HEK293 (cell line): ENCODE measurements at regions not wholly inside any gene's neighbourhood (a gene's known extent, or its start where the extent isn't known, plus 50 kb on each side); places are given as distances from the start of the nearest gene placed in this dataset.

Experiments used
- CTCF ChIA-PET: fragments of 350-600 bp; formaldehyde crosslinking; extraction: SDS; loops from one replicate; lab custom pipeline; 2021; ENCODE audit warnings: antibody characterized with exemption; lab: Yijun Ruan, JAX
- POLR2A ChIA-PET: fragments of 300-600 bp; formaldehyde crosslinking; extraction: SDS; loops from one replicate; lab custom pipeline; 2020; ENCODE audit warnings: antibody characterized with exemption, inconsistent platforms; lab: Yijun Ruan, JAX
- H3K27ac ChIP-seq: fragments of 200-500 bp; sonication (Bioruptor generic); 2 replicates; pipeline ENCODE4 v1.5.1; 2014; ENCODE audit warnings: low read depth, low read length, control low read depth, inconsistent platforms; ENCODE audit errors: extremely low read depth
- H3K36me3 ChIP-seq, 2 experiments: fragments of 200-500 bp in 1 of 2; sonication (Bioruptor generic) in 1 of 2; 1 replicate in 1 of 2; 2 replicates in 1 of 2; pipeline ENCODE4 v1.5.1; 2014 to 2017; ENCODE audit warnings: inconsistent platforms in 2 of 2, low read length in 2 of 2; ENCODE audit not compliant: control insufficient read depth in 2 of 2, insufficient read depth in 1 of 2
- H3K4me1 ChIP-seq: fragments of 200-500 bp; sonication (Bioruptor generic); 2 replicates; pipeline ENCODE4 v1.5.1; 2014; ENCODE audit warnings: mild to moderate bottlenecking, low read length, inconsistent platforms; ENCODE audit not compliant: control insufficient read depth, insufficient read depth
- H3K4me3 ChIP-seq: 2 replicates; pipeline ENCODE4 v1.5.1; 2011; ENCODE audit warnings: low read depth, mild to moderate bottlenecking, control low read depth, low read length, moderate library complexity
- H3K9me3 ChIP-seq: fragments of 200-500 bp; sonication (Bioruptor generic); 2 replicates; pipeline ENCODE4 v1.5.1; 2014; ENCODE audit warnings: low read depth, low read length, inconsistent platforms; ENCODE audit not compliant: control insufficient read depth, insufficient read depth
- BCL11B ChIP-seq: fragments of 450-650 bp; formaldehyde crosslinking; IDR thresholded peaks from 2 replicates; pipeline ENCODE4 v1.5.1; 2016; ENCODE audit warnings: low read depth, missing biosample characterization, missing genetic modification characterization
- EGR2 ChIP-seq: fragments of 450-650 bp; formaldehyde crosslinking; IDR thresholded peaks from 2 replicates; pipeline ENCODE4 v1.5.1; 2016; ENCODE audit warnings: low read depth, missing biosample characterization, missing genetic modification characterization
- ELK4 ChIP-seq: IDR thresholded peaks from 2 replicates; pipeline ENCODE4 v1.6.1; 2011; ENCODE audit warnings: mild to moderate bottlenecking, low read depth, low read length, borderline replicate concordance
- IKZF3 ChIP-seq: fragments of 450-650 bp; IDR thresholded peaks from 2 replicates; pipeline ENCODE4 v1.5.0; 2018; ENCODE audit warnings: missing biosample characterization, mild to moderate bottlenecking, missing genetic modification characterization, moderate library complexity
- KLF1 ChIP-seq: fragments of 450-650 bp; formaldehyde crosslinking; IDR thresholded peaks from 2 replicates; pipeline ENCODE4 v1.5.1; 2016; ENCODE audit warnings: missing biosample characterization, missing genetic modification characterization
- MYNN ChIP-seq: fragments of 450-650 bp; formaldehyde crosslinking; IDR thresholded peaks from 2 replicates; pipeline ENCODE4 v1.5.1; 2016; ENCODE audit warnings: missing biosample characterization, missing genetic modification characterization, borderline replicate concordance
- SCRT1 ChIP-seq: fragments of 450-650 bp; formaldehyde crosslinking; IDR thresholded peaks from 2 replicates; pipeline ENCODE4 v1.5.1; 2016; ENCODE audit warnings: missing biosample characterization, missing genetic modification characterization, borderline replicate concordance
- TCF7L2 ChIP-seq: IDR thresholded peaks from 2 replicates; pipeline ENCODE4 v1.6.1; 2011; ENCODE audit warnings: low read depth, mild to moderate bottlenecking, inconsistent platforms, low read length, moderate library complexity, borderline replicate concordance
- TRIM28 ChIP-seq: IDR thresholded peaks from 2 replicates; pipeline ENCODE4 v1.6.1; 2011; ENCODE audit warnings: low read length, control low read depth, borderline replicate concordance
- WT1 ChIP-seq: fragments of 450-650 bp; formaldehyde crosslinking; IDR thresholded peaks from 2 replicates; pipeline ENCODE4 v1.5.1; 2016; ENCODE audit warnings: missing biosample characterization, missing genetic modification characterization
- YY1 ChIP-seq: fragments of 450-650 bp; formaldehyde crosslinking; IDR thresholded peaks from 2 replicates; pipeline ENCODE4 v1.5.1; 2018; ENCODE audit warnings: missing biosample characterization, missing genetic modification characterization
- ZBTB1 ChIP-seq: fragments of 450-650 bp; formaldehyde crosslinking; IDR thresholded peaks from 2 replicates; pipeline ENCODE4 v1.5.1; 2016; ENCODE audit warnings: missing biosample characterization, missing genetic modification characterization
- ZBTB49 ChIP-seq: fragments of 450-650 bp; formaldehyde crosslinking; IDR thresholded peaks from 2 replicates; pipeline ENCODE4 v1.5.1; 2016; ENCODE audit warnings: missing biosample characterization, missing genetic modification characterization, low read depth
- ZNF10 ChIP-seq: fragments of 450-650 bp; formaldehyde crosslinking; IDR thresholded peaks from 2 replicates; pipeline ENCODE4 v1.5.1; 2017; ENCODE audit warnings: missing biosample characterization, missing genetic modification characterization
- ZNF138 ChIP-seq: fragments of 450-650 bp; formaldehyde crosslinking; IDR thresholded peaks from 2 replicates; pipeline ENCODE4 v1.5.1; 2016; ENCODE audit warnings: missing biosample characterization, missing genetic modification characterization, borderline replicate concordance
- ZNF174 ChIP-seq: fragments of 450-650 bp; formaldehyde crosslinking; IDR thresholded peaks from 2 replicates; pipeline ENCODE4 v1.5.0; 2017; ENCODE audit warnings: missing biosample characterization, mild to moderate bottlenecking, missing genetic modification characterization
- ZNF214 ChIP-seq: fragments of 450-650 bp; formaldehyde crosslinking; IDR thresholded peaks from 2 replicates; pipeline ENCODE4 v1.5.1; 2017; ENCODE audit warnings: missing biosample characterization, mild to moderate bottlenecking, missing genetic modification characterization, borderline replicate concordance
- ZNF335 ChIP-seq: fragments of 450-650 bp; formaldehyde crosslinking; conservative IDR thresholded peaks from 2 replicates; pipeline ENCODE4 v1.5.1; 2016; ENCODE audit warnings: missing biosample characterization, missing genetic modification characterization
- ZNF341 ChIP-seq: fragments of 450-650 bp; formaldehyde crosslinking; IDR thresholded peaks from 2 replicates; pipeline ENCODE4; 2016; ENCODE audit warnings: low read depth, missing biosample characterization, missing genetic modification characterization
- ZNF404 ChIP-seq: fragments of 450-650 bp; formaldehyde crosslinking; IDR thresholded peaks from 2 replicates; pipeline ENCODE4 v1.5.1; 2017; ENCODE audit warnings: missing biosample characterization, missing genetic modification characterization
- ZNF560 ChIP-seq: fragments of 450-650 bp; formaldehyde crosslinking; IDR thresholded peaks from 2 replicates; pipeline ENCODE4 v1.5.1; 2017; ENCODE audit warnings: missing biosample characterization, missing genetic modification characterization, borderline replicate concordance
- ZNF624 ChIP-seq: fragments of 450-650 bp; formaldehyde crosslinking; IDR thresholded peaks from 2 replicates; pipeline ENCODE4 v1.5.1; 2017; ENCODE audit warnings: missing biosample characterization, missing genetic modification characterization
- ZNF677 ChIP-seq: fragments of 450-650 bp; IDR thresholded peaks from 2 replicates; pipeline ENCODE4 v1.5.0; 2018; ENCODE audit warnings: missing biosample characterization, mild to moderate bottlenecking, missing genetic modification characterization, moderate library complexity
- ZNF776 ChIP-seq: fragments of 450-650 bp; formaldehyde crosslinking; IDR thresholded peaks from 2 replicates; pipeline ENCODE4 v1.5.0; 2017; ENCODE audit warnings: missing biosample characterization, missing genetic modification characterization, borderline replicate concordance
- ZNF777 ChIP-seq: fragments of 450-650 bp; formaldehyde crosslinking; IDR thresholded peaks from 2 replicates; pipeline ENCODE4 v1.5.1; 2017; ENCODE audit warnings: missing biosample characterization, missing genetic modification characterization, borderline replicate concordance
- ZSCAN5A ChIP-seq: fragments of 450-650 bp; formaldehyde crosslinking; IDR thresholded peaks from 2 replicates; pipeline ENCODE4 v1.5.1; 2016; ENCODE audit warnings: missing biosample characterization, missing genetic modification characterization
- TF ChIP-seq, protein P1 (sequence below): fragments of 450-650 bp; formaldehyde crosslinking; IDR thresholded peaks from 2 replicates; pipeline ENCODE4 v1.5.1; 2016; ENCODE audit warnings: missing biosample characterization, missing genetic modification characterization
- TF ChIP-seq, protein P2 (sequence below): fragments of 450-650 bp; formaldehyde crosslinking; IDR thresholded peaks from 2 replicates; pipeline ENCODE4 v1.5.1; 2016; ENCODE audit warnings: missing biosample characterization, missing genetic modification characterization
- TF ChIP-seq, protein P3 (sequence below): fragments of 450-650 bp; formaldehyde crosslinking; IDR thresholded peaks from 2 replicates; pipeline ENCODE4 v1.5.1; 2016; ENCODE audit warnings: missing biosample characterization, missing genetic modification characterization

GRCh38 chr15:39275066-39275465 lies 305.8 kb upstream of the THBS1 start (continued):
- TF ChIP-seq ZNF138 (tag by site-specific recombination) (no peak), ZNF10 (tag by site-specific recombination) (no peak), ZNF214 (tag by site-specific recombination) (no peak), TCF7L2 (no peak), SCRT1 (tag by site-specific recombination) (no peak), ZNF624 (tag by site-specific recombination) (no peak)
- TF ChIP-seq, protein P1, sequence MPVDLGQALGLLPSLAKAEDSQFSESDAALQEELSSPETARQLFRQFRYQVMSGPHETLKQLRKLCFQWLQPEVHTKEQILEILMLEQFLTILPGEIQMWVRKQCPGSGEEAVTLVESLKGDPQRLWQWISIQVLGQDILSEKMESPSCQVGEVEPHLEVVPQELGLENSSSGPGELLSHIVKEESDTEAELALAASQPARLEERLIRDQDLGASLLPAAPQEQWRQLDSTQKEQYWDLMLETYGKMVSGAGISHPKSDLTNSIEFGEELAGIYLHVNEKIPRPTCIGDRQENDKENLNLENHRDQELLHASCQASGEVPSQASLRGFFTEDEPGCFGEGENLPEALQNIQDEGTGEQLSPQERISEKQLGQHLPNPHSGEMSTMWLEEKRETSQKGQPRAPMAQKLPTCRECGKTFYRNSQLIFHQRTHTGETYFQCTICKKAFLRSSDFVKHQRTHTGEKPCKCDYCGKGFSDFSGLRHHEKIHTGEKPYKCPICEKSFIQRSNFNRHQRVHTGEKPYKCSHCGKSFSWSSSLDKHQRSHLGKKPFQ (tag by site-specific recombination) = no peak

DNA sequence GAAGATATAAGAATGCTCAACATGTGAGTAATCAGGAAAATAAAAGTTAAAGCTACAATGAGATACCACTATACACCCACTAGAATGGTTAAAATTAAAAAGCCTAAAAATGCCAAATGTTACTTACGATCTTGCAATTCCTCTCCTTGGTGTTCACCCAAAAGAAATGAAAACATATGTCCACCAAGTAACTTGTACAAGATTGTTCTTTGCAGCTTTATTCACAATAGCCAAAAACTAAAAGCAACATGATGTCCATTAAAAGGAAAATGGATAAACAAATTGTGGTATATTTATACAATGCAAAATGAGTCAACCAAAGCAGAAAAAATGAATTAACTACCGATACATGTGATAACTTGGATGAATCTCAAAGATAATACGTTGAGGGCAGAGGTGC lies 301.6 kb upstream of the THBS1 start:
- POLR2A ChIA-PET = no interaction called here
- no peaks in the 10 kb centered on the region for H3K36me3 ChIP-seq
- TF ChIP-seq WT1 (tag by site-specific recombination) (no peak), ZNF777 (tag by site-specific recombination) (no peak), ZNF174 (tag by site-specific recombination) (no peak), ZNF560 (no peak), ZBTB49 (no peak), MYNN (tag by site-specific recombination) (no peak), YY1 (tag by site-specific recombination) (no peak), EGR2 (tag by site-specific recombination) (no peak), ZNF404 (tag by site-specific recombination) (no peak), BCL11B (no peak), ZBTB1 (tag by site-specific recombination) (no peak), ZNF341 (tag by site-specific recombination) (no peak), ZNF677 (tag by site-specific recombination) (no peak), TRIM28 (no peak)
- TF ChIP-seq, protein P2, sequence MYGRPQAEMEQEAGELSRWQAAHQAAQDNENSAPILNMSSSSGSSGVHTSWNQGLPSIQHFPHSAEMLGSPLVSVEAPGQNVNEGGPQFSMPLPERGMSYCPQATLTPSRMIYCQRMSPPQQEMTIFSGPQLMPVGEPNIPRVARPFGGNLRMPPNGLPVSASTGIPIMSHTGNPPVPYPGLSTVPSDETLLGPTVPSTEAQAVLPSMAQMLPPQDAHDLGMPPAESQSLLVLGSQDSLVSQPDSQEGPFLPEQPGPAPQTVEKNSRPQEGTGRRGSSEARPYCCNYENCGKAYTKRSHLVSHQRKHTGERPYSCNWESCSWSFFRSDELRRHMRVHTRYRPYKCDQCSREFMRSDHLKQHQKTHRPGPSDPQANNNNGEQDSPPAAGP (tag by site-specific recombination) = no peak
- TF ChIP-seq, all 188 proteins: peak for 0
- Histone ChIP-seq H3K9me3 (no peaks in the 10 kb centered on the region), H3K4me1 (0 out of 2 replicates have a peak, but pooled peaks cover under 1% of the 10 kb centered on the region), H3K4me3 (no peak overlapping the region), H3K27ac (no peak overlapping the region)
- CTCF ChIA-PET = no interaction called here

GRCh38 chr15:39281094-39281493 lies 299.8 kb upstream of the THBS1 start:
- ChIA-PET CTCF (no interaction called here), POLR2A (no interaction called here)
- no peaks in the 10 kb centered on the region for H3K9me3 ChIP-seq
- H3K4me1 ChIP-seq = no peaks in the 10 kb centered on the region
- no peak overlapping the region for H3K27ac ChIP-seq
- no peaks in the 10 kb centered on the region for H3K36me3 ChIP-seq
- H3K4me3 ChIP-seq = no peak overlapping the region
- TF ChIP-seq ELK4 (no peak), KLF1 (tag by site-specific recombination) (no peak), ZNF776 (tag by site-specific recombination) (no peak), ZNF335 (tag by site-specific recombination) (no peak), IKZF3 (no peak), ZSCAN5A (no peak)
- TF ChIP-seq, protein P3, sequence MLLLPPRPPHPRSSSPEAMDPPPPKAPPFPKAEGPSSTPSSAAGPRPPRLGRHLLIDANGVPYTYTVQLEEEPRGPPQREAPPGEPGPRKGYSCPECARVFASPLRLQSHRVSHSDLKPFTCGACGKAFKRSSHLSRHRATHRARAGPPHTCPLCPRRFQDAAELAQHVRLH = no peak
